ENCODE measurements at regions not wholly inside any gene's neighbourhood (a gene's known extent, or its start where the extent isn't known, plus 50 kb on each side); places are given as distances from the start of the nearest gene placed in this dataset.

DNA sequence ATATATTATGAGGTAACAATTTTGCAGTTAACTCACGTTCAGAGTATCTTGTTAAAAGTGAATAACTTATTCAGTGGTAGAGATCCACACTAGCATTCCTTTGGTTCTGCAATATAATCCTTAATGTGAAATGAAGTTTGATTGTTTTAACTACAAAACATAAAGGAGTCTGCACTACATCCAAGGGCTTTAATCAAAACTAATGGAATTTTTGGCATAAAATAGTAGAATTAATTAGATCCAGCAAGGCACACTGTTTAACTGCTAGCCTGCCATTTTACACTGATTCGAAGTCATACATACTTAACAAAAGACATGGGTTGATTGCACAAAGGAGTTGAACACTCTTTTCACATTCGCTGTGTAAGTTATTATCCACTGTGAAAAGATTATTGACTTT lies 263.0 kb upstream of the ROBO2 start:
- DNase-seq (ENCODE audit: low spot score): no peak

GRCh38 chr3:76788206-76788605 lies 251.7 kb upstream of the ROBO2 start:
- DNase-seq (ENCODE audit: low spot score): no peak

DNA sequence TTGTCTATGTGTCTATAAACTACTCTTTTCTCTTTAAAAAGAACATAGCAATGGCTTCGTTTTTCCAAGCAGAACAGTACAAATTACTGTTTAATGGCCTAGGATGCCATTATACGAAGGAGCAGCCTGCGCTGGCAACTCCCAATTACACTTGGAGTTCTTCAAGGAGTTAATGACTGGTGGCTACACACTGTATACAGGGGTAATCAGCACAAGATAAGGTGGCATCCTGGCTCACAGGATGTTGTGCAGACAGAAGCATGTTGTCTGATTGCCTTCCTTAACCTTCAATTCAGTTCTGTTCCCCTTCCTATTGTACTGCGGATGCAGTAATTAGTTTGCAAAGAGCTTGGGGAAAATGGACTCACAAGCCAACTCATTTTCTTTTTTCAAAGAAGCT lies 250.7 kb upstream of the ROBO2 start:
- no peak for DNase-seq (ENCODE audit: low spot score)

DNA sequence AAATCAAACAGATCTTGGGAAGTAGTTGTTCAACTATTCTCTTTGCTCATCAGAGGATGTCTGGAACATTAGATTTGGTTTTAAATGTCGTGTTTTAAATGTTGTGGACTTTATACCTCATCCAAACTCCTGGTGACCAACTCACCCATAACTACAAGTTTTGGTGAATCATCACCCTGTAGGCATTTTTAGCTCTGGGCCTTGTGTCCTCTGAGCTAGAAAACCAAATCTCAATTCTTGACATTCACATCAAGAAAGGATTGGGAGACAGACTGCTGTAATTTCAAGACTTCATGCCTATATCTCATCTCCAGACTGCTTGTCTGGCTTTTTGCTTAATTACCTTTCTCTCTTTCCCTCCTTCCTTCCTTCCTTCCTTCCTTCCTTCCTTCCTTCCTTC lies 228.5 kb upstream of the ROBO2 start:
- DNase-seq (ENCODE audit: low spot score): no peak

DNA sequence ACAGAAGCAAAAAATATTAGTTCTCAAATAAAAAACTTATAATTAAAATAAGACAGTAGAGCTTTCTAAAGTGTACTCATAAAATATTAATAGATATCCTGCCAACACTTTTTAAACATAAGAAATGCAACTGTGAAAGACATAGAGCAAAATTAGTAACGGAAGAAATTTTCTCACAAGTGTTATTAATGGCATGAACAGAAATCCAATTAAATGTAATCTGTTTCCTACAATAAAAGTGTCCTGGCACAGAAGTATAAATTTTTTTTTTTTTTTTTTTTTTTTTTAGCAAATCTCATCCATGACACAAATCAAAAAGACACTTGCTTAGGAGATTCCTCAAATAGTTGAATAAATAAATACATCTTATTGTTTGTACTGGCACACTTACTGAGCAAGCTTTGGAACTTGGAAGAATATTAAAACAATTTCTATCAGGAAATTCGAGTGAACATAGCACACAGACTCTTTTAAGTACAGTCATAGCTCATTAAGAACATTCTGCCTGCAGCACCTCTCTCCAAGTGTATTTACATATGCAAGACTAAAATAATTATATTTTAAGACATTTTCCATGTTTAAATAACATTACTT lies 227.2 kb upstream of the ROBO2 start:
- DNase-seq (ENCODE audit: low spot score): no peak

DNA sequence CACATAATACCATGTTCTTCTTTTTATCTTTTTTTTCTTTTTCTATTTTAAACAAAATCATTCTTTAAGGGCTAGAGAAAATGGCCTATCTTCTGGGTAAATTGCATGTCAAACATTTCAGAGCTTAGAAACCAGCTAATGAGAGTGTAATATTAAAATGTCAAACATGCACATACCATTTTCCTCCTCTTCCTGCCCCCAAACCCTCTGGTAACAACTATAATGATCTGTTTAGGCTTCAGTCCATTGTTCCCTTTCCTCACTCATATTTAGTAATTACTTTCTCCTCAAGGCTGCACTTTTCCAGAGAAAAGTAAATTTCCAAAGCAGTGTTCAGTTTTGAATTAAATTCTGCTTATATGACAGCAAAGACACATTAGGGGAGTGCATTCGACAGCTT lies 224.3 kb upstream of the ROBO2 start:
- DNase-seq (ENCODE audit: low spot score): no peak

GRCh38 chr3:76820481-76820880 lies 219.4 kb upstream of the ROBO2 start:
- DNase-seq (ENCODE audit: low spot score): no peak

DNA sequence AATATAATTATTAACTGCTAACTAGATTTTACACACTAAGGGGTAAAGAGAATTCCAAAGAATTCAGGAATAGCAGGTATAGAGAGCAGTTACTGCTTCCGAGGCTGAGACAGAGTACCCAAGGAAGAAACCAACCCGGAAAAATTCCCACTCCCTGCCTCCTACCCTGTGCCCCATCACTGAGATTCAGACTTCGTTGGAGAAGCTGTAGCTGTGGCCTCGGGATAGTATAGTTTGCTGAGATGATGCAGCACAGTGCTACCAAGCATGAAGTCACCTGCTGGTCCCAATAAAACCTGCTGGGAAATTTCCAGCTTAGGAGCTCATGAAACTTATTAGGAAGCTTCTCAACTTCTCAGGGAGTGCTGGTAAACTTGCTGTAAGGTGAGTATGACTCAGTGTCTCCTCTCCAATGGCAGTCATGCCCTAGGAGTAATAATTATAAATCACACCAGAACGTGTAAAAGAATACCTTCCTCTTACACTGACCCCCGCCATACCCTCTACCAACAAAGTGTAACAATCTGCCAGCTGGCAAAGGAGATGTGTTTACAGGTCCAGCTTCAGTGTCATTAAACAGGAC lies 215.2 kb upstream of the ROBO2 start:
- DNase-seq (ENCODE audit: low spot score): peak; percentile 2

- DNase-seq (ENCODE audit: low spot score): no peak
These were observed 213.0 kb upstream of the ROBO2 start for GRCh38 chr3:76826861-76827260.

- no peak for DNase-seq (ENCODE audit: low spot score)
These were observed 212.1 kb upstream of the ROBO2 start for GRCh38 chr3:76827701-76828226.

DNA sequence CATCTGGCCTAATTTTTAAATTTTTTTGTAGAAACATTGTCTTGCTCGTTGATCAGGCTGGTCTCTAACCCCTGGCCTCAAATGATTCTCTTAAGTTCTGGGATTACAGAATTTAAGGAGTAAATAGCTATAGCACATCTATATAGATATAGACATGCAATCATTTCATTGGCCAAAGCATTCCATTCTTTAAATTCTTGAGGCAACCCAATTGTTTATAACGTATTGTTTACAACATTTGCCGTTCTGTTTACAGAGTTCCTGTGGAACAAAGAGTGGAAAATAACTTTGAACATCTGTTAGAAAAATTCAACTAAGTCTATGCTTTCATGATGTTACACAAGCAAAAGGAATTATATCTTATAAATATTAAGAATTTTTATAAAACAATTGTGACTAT lies 205.2 kb upstream of the ROBO2 start:
- DNase-seq (ENCODE audit: low spot score): no peak

DNA sequence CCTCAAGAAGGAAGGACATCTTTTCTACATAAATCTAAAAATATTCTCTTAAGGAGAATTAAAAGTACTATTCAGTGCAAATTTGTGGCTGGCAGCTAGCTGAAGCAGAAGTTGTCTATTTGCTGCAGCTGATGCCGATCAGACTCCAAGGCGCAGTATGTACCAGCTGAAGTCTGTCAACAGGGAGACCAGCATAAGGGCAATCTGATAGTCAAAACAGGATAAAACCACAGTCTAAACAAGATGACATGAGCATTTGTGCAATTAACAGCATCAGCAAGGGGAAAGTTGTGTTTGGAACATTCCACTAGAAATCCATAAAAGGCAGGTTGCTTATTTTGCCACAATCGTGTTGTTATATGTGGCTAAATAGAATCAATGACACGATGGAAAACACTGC lies 198.2 kb upstream of the ROBO2 start:
- no peak for DNase-seq (ENCODE audit: low spot score)

DNA sequence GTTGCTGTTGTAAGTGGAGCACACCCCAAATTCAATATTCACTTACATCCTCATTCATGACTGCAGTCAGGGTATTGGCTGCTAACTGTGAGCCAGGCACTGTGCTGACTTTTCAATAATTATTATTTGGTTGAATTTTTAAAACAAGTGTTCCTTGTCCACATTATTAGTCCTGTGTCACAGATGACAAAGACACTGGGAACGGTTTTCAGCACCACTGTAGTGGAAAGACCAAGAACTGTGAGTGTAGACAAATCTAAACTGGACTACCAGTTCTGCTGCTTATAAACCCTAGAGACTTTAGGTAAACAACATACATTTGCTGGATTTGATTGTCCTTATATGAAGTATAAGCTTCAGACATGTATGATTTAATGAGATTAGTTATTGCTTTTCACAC lies 197.7 kb upstream of the ROBO2 start:
- no peak for DNase-seq (ENCODE audit: low spot score)

GRCh38 chr3:76855451-76855850 lies 184.4 kb upstream of the ROBO2 start:
- DNase-seq (ENCODE audit: low spot score): no peak

DNA sequence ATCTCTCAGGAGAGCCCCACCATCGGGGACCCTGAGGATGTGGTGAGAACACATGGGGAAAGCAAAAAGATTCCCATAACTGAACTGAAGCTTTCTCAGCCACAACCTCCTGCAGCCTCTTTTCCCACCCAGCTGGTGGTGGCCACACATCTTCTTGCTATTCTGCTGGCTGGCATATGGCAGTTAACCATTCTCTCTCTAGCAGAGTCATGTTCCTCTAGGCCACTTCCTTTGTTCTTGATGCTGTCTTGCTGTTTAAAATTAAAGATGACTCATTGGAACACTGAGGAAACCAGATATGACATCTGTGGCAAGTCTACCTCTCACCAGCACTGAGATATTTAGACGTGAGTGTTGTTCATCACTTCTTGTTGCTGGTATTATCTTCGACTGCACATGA lies 180.3 kb upstream of the ROBO2 start:
- no peak for DNase-seq (ENCODE audit: low spot score)

GRCh38 chr3:76864355-76864754 lies 175.5 kb upstream of the ROBO2 start:
- DNase-seq (ENCODE audit: low spot score): no peak

- DNase-seq (ENCODE audit: low spot score): no peak
These were observed 173.0 kb upstream of the ROBO2 start for GRCh38 chr3:76866729-76867408.

GRCh38 chr3:76869726-76870384 lies 170.0 kb upstream of the ROBO2 start:
- DNase-seq (ENCODE audit: low spot score): no peak

DNA sequence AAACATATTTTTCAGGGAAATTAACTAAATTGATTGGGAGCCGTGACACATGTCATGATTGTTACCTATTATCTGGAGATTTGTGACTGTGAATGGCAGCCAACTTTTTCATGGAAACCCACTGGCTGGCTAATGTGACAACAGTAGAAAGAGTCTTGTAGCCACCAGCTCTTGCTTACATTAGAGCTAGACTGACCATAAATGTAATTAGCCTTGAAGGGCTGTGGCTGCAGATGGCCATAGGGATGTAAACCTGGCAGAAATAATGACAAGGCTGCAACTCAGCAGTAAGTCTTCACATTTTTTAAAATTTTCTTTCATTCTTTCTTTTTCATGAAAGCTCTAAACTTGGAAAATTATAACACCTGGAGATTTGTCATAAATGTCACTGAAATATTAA lies 168.2 kb upstream of the ROBO2 start:
- no peak for DNase-seq (ENCODE audit: low spot score)

- peak; percentile 12 for DNase-seq (ENCODE audit: low spot score)
These were observed 166.9 kb upstream of the ROBO2 start for GRCh38 chr3:76872999-76873398.

DNA sequence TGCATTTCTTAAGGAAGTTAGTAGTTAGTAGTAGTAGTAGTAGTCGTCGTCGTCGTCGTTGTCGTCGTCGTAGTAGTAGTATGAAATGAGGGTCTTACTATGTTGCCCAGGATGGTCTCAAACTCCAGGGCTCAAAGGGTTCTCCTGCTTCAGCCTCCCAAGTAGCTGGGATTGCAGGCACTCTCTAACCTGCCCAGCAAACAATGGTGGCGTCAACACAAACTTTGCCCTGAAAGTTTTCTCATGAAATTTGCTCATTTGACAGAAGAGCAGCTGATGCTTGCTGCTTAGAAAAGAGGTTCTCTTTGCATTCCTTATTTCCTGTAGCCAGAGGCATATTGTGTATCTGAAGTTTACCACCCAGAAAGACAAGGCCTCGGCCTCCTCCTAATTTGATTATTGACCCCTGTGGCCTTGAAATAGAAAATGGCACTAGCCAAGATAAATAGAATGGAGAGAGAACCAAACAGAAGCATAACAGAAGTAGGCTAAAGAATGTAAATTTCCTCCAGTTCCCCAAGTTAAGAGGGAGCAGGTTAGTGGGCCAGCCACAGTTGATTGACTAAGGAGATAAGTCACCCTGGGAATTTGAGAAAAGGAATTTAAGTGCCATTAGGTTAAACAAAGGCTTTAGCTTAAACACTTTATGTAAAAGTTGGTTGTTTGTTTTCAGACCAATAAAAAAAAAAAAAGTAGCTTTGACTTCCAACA lies 166.2 kb upstream of the ROBO2 start:
- peak; percentile 15 for DNase-seq (ENCODE audit: low spot score)

GRCh38 chr3:76879959-76880358 lies 159.9 kb upstream of the ROBO2 start:
- DNase-seq (ENCODE audit: low spot score): no peak

All from HT-29 (cell line).